HUDEP-2 (cell line): ENCODE measurements at regions not wholly inside any gene's neighbourhood (a gene's known extent, or its start where the extent isn't known, plus 50 kb on each side); places are given as distances from the start of the nearest gene placed in this dataset.
"Not testable (repeated sequence)": the region's sequence is repeated elsewhere in the genome, so short reads cannot be mapped to it uniquely, and the experiment has no call there.

ENCODE experiments used
- DNase-seq, 76 experiments: peaks; one replicate each; lab custom pipeline; 2025; ENCODE audit not compliant: unreplicated experiment in 76 of 76; lab: John Stamatoyannopoulos, UW

DNA sequence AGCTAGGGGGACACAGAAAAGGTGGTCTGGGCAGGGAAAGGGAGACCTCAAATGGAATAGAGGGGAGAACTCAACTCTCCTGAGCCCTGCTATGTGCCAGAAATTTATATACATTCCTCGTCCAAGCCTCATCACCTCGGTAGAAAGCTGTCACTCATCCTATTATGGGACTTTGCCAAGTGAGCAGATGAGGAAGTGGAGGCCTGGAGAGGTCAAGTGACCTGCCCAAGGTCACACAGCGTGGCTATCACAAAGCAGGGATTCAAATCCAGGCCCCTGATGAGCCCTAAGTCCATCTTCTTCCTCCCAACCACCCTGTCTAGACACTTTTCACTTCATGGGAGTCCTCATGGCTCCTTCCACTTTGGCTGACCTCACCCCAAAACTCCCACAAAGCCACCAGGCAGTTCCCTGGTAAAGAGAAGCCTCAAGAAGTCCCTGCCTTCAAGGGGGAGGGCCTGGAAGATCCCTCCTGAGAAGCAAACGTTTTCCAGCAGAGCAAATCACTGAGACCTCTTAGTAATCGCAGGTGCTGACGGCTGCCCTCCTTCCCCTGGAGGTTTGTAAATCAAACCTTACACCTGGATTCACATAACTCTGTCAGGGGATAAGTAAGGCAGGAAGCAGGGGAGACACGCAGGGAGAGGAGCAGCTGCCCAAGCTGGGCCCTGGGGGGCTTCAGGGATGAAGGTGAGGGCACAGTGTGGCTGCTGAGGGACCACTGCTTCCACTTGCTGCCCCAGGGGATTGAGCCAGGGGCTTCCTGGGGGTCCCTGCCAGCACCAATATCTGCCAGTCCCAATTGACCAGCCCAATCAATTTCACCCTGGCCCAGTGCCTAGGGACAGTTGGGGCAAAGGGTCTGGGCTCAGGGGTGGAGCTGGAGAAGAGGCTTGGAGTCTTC, 351.2 kb downstream of the MATN1 start:
- no peak for DNase-seq

DNA sequence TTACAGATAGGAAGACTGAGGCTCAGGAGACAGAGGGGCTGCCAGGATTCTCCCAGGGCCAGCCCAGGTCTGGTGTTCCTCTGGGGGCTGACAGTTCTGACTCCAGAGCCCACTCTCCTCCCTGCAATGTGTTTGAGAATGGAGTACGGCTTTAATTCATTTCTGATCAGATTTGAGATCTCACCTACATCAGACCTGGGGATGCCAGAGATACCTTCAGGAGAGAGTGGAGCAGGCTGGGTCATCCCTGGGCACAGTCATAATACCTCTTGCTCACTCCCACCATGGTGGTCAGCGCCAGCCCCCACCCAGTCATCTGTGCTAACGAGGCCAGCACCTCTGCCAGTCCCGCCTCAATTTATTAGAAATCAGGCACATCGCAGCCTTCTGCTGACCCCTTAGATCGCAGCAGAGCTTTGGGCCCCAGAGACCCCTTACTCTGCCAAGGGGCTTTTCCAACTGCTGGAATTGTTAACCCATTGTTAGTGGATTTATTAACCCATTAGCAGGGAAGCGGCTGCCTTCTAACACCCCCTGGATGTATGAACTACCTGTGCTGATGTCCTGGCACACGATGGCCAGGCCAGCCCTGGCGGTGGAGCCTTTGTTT, 352.1 kb downstream of the MATN1 start:
- no peak for DNase-seq

DNA sequence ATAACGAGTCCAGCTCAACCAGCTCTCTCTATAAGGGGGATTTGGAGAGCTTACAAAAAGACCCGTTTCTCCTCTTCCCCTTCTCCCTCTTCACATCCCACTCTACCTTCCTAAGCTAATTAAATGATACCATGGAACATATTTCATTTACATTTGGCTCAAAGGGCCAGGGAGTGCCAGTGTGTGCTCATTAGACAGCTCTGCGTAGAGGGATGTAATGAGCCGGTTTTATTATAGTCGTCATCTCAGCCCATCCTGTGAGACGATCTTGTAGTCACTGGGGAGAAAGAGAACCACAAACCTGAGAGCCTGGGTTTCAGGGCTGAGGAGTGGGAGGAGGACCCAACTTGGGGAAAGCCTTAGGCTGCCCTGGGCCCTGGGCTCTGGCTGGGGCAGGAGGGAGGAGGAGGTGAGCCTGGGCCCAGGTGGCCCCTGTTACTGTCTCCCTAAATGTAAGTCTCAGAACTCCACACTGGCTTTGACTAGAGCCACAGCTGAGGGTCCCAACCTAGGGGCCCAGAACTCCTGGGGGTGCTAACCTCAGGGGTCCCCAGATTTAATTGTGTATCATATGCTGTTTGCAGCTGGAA, 354.6 kb downstream of the MATN1 start:
- DNase-seq, result no peak

DNA sequence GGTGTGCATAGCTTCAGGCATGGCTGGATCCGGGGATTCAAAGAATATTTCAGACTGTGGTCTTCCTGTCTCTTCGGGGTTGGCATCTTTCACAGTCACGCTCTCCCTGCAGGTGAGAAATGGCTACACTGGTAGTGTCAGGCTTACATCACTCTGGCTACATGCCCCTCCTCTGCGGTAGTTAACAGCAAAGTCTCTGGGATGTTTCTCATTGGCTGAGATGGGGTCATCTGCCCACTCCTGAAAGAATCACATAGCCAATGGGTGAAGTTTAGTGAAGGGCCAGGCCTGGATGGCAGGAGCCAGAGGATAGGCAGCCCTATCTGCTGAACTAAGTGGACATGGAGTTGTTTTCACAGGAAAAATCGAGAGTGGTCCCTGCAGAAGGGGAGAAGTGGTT, 356.5 kb downstream of the MATN1 start:
- DNase-seq, result no peak

GRCh38 chr1:30366199-30366598, 357.2 kb downstream of the MATN1 start:
- no peak for DNase-seq

DNA sequence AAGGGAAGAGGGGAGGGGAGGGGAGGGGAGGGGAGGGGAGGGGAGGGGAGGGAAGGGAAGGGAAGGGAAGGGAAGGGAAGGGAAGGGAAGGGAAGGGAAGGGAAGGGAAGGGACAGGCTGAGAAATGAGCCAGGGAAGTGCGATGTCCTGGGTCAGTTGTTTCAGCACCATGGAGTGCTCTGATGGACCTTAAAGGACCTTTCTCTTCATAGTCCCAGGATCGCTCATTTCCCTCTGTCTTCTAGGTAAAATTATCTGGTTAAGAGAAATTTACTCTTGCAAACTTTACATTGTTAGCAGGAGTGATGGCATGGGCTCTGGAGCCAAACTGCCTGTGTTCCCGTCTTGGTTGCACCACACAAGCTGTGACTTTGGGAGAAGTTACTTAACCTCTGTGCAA, 357.8 kb downstream of the MATN1 start:
- DNase-seq, result no peak

GRCh38 chr1:30363031-30363430, 360.4 kb downstream of the MATN1 start:
- no peak for DNase-seq

DNA sequence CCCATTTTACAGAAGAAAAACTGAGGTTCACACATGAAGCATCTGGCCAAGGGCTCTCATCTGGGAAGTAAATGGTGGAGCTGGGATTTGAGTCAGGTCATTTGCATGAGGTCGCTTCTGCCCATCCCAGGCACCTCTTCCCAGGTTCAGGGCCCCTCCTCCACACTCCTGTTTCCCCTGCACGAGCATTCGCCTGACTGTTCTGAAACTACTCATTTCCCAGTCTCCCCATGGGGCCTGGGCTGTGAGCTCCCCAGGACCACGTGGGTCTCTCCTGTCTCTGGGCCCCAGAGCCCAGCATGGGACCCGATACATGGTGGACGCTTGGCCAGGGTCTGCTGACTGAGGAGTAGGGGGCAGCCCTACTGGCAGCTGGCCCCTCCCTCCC, 360.8 kb downstream of the MATN1 start:
- no peak for DNase-seq

- not testable (repeated sequence) for DNase-seq
Measured at GRCh38 chr1:30361890-30362602, 361.3 kb downstream of the MATN1 start.

DNA sequence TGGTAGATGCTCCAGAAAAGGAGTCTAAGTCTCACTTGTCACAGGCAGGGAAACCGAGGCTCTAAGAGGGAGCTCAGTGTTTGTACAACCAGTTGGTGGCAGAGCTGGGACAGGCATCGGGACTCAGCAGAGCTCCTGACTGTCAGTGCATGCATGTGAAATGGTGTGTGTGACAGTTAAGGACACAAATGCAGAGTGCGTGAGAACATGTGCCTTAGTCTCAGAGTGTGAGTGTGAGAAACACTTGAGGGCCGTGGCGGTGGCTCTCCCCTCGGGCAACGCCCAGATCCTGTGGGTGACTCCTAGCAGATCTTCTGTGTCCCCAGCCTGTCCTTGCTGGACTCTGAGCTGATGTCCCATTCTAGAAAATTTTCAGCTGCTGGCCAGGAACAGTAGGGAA, 362.6 kb downstream of the MATN1 start:
- DNase-seq, result no peak

DNA sequence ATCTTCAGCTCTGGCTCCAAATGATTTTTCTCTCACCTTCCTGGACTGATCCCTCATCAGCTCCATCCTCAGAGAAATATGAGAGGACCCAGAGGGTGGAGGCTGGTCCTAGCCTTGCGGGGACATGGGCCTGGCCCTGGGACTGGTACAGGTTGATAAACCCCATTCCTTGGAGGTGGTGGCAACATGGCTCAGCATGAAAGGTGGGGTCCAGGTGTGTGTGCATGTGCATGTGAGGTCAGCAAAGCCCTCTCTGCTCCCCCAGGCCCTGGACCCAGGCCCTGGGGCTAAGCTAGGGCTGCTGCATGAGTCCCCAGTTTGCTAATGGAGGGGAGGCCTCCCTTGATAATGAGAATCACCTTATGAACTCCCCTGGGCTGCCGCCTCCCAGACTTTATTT, 363.1 kb downstream of the MATN1 start:
- no peak for DNase-seq

DNA sequence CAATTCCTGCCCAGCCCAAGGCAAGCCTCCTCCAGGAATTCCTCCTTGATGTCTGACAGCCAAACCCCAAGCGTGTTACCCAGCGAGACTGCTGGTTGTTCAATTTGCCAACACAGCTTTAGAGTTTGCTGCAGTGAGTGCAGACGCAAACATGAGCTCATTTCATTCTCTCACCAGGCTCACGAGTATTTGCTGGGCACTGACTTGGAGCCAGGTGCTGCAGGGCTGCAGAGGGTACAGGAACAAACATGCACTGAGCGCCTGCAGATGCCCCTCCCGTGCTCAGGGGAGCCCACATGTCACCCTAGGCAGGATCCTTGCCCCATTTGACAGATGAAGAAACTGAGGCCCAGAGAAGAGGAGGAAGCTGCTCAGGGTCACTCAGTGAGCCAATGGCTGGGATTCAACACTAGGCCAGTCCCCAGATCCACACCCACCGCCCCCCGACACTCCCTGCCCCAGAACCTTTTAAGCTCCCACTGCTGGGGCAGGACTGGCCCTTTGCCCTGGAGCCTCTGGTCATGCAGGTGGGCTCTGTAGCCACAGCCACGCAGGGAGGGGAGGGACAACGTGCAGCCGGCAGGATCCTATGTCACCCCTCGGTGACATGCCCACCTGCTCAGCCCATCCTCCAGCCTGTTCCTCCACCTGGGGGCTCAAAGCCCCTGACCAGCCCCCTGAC, 363.7 kb downstream of the MATN1 start:
- no peak for DNase-seq

DNA sequence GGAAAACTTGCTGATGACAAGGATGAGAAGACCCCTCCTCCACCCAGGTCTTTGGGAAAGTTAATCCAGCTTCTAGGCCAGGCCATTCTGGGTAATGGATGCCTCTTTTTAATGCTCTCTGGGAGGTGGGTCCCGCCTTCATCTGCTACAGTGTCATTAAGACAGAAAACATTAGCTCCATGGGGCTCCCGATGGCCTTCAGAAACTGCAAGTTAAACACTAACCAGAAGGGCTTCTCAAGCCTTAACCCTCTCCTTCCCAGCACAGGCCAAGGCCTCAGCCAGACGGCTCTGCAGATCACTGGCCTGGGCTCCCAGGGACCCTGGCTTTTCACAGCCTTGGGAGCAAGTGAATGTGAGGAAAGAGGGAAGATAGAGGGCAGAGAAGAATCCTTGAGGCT, 364.9 kb downstream of the MATN1 start:
- no peak for DNase-seq

DNA sequence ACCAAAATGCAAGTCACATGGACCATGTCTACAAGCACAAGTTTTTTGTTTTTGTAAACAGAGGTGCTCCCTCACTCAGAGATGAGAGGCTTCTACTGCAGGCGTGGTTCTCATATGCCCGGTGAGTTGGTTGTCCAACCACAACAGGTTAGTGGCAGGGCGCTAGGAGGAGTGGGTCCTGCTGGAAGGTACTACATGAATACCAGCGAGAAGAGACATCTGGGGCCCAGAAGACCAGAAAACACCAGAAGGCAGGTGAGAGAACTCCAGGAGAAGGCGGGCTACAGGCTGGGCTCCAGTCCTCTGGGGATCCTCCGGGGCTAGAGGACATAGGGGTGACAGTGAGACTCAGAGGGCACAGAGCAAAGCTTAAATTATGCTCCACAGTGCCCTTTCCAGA, 366.5 kb downstream of the MATN1 start:
- DNase-seq, result no peak

- no peak for DNase-seq
Measured at GRCh38 chr1:30354410-30354809, 369.0 kb downstream of the MATN1 start.

GRCh38 chr1:30353637-30354036, 369.7 kb downstream of the MATN1 start:
- no peak for DNase-seq

DNA sequence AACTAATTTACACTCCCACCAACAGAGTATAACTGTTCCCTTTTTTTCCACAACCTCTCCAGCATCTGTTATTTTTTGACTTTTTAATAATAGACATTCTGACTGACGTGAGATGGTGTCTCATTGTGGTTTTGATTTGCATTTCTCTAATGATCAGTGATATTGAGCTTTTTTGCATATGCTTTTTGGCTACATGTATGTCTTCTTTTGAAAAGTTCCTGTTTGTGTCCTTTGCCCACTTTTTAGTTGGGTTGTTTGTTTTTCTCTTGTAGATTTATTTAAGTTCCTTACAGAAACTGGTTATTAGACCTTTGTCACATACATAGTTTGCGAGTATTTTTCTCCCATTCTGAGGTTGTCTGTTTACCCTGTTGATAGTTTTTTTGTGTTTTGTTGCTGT, 375.2 kb downstream of the MATN1 start:
- DNase-seq, result no peak

GRCh38 chr1:30345491-30346130, 377.8 kb downstream of the MATN1 start:
- no peak for DNase-seq

DNA sequence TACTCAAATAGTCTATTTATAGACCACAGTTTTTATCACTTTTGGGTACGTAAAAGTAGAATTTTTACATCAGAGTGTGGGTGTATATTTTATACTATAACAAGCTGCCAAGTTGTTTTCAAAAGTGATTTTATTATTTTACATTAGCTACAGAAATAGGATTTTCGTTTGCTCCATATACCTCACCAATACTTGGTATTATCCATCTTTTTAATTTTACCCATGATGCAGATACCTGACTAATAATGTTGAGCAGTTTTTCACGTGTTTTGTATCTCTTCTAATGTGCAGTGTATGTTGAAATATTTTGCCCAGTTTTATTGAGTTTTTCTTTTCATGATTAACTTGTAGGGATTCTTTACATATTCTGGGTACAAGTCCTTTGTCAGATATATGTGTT, 379.8 kb downstream of the MATN1 start:
- DNase-seq, result no peak

- DNase-seq, result no peak
Measured at GRCh38 chr1:30342535-30343141, 380.7 kb downstream of the MATN1 start.
